ENCODE measurements at regions not wholly inside any gene's neighbourhood (a gene's known extent, or its start where the extent isn't known, plus 50 kb on each side); places are given as distances from the start of the nearest gene placed in this dataset.

DNA sequence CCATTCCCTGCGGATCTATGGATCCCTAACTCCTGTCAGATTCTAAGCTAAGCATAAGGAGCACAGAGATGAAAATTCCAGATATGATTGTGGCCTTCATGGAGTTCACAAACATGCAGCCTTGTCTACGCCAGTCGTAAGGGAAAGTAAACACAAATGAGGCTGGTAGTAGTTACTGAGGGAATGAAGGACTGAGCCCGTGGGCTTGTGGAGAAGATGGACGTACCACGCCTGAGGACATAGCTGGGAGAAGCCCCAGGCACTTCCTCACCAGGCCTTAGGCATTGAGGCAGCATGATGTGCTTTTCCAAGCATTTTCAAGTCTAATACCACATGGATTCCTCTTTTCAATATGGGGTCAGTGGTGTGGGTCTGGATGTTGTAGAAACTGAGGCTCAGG lies 515.2 kb downstream of the BCL11B start (continued):
- TF ChIP-seq, protein P1, sequence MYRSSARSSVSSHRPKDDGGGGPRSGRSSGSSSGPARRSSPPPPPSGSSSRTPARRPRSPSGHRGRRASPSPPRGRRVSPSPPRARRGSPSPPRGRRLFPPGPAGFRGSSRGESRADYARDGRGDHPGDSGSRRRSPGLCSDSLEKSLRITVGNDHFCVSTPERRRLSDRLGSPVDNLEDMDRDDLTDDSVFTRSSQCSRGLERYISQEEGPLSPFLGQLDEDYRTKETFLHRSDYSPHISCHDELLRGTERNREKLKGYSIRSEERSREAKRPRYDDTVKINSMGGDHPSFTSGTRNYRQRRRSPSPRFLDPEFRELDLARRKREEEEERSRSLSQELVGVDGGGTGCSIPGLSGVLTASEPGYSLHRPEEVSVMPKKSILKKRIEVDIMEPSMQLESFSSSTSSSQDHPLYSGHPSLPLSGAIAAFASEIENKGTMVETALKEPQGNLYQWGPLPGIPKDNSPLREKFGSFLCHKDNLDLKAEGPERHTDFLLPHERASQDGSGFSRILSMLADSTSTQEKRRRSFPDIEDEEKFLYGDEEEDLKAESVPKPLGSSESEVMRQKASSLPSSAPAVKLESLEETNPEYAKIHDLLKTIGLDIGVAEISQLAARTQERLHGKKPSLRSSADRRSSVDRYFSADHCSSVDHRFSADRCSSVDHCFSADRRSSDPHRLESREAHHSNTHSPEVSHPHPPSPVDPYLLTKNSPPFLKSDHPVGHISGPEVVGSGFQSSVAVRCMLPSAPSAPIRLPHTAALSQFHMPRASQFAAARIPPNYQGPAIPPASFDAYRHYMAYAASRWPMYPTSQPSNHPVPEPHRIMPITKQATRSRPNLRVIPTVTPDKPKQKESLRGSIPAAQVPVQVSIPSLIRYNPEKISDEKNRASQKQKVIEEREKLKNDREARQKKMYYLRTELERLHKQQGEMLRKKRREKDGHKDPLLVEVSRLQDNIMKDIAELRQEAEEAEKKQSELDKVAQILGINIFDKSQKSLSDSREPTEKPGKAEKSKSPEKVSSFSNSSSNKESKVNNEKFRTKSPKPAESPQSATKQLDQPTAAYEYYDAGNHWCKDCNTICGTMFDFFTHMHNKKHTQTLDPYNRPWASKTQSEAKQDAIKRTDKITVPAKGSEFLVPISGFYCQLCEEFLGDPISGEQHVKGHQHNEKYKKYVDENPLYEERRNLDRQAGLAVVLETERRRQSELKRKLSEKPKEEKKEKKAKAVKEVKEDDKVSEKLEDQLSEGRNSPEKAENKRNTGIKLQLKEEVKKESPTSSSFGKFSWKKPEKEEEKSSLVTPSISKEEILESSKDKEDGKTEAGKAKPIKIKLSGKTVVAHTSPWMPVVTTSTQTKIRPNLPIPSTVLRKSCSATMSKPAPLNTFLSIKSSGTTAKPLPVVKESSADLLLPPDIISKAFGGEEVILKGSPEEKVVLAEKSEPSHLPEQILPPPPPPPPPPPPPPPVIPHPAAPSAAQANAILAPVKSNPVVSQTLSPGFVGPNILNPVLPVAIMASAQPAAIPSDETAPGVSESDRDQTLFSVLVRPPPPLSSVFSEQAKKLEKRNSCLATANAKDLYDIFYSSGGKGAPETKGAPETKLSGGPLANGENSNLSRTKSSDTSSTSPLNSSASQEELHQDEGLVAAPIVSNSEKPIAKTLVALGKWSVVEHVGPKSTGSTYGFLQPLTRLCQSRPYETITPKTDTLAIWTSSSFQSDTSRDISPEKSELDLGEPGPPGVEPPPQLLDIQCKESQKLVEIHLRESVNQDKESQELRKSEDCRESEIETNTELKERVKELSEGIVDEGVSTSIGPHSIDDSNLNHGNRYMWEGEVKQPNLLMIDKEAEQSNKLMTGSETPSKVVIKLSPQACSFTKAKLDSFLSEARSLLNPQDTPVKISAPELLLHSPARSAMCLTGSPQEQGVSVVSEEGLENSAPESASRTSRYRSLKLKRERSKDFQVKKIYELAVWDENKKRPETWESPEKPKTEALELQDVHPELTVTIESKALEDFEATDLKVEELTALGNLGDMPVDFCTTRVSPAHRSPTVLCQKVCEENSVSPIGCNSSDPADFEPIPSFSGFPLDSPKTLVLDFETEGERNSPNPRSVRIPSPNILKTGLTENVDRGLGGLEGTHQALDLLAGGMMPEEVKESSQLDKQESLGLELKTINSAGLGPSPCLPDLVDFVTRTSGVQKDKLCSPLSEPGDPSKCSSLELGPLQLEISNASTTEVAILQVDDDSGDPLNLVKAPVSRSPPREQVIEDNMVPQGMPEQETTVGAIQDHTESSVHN (CRISPR knock-in tag; IDR thresholded peaks at IDR 0.05), result no peak
- TF ChIP-seq ZNF746 (CRISPR knock-in tag; IDR thresholded peaks at IDR 0.05) (no peak), PAF1 (CRISPR knock-in tag; IDR thresholded peaks at IDR 0.05) (no peak), POGK (CRISPR knock-in tag; conservative IDR thresholded peaks at IDR 0.05) (no peak), ZNF747 (CRISPR knock-in tag; IDR thresholded peaks at IDR 0.05; ENCODE audit: borderline replicate concordance) (no peak), RARG (CRISPR knock-in tag; IDR thresholded peaks at IDR 0.05; ENCODE audit: low read depth) (no peak), POGZ (CRISPR knock-in tag; IDR thresholded peaks at IDR 0.05) (no peak), ZNF337 (CRISPR knock-in tag; IDR thresholded peaks at IDR 0.05; ENCODE audit: borderline replicate concordance, low read depth) (no peak), ZMYM4 (CRISPR knock-in tag; IDR thresholded peaks at IDR 0.05) (no peak), PCBP2 (optimal IDR thresholded peaks at IDR 0.05; ENCODE audit: low read depth, low read length, poor library complexity, severe bottlenecking) (no peak)
- TF ChIP-seq, protein P2, sequence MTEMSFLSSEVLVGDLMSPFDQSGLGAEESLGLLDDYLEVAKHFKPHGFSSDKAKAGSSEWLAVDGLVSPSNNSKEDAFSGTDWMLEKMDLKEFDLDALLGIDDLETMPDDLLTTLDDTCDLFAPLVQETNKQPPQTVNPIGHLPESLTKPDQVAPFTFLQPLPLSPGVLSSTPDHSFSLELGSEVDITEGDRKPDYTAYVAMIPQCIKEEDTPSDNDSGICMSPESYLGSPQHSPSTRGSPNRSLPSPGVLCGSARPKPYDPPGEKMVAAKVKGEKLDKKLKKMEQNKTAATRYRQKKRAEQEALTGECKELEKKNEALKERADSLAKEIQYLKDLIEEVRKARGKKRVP (CRISPR knock-in tag; IDR thresholded peaks at IDR 0.05), result no peak
- TF ChIP-seq, protein P3, sequence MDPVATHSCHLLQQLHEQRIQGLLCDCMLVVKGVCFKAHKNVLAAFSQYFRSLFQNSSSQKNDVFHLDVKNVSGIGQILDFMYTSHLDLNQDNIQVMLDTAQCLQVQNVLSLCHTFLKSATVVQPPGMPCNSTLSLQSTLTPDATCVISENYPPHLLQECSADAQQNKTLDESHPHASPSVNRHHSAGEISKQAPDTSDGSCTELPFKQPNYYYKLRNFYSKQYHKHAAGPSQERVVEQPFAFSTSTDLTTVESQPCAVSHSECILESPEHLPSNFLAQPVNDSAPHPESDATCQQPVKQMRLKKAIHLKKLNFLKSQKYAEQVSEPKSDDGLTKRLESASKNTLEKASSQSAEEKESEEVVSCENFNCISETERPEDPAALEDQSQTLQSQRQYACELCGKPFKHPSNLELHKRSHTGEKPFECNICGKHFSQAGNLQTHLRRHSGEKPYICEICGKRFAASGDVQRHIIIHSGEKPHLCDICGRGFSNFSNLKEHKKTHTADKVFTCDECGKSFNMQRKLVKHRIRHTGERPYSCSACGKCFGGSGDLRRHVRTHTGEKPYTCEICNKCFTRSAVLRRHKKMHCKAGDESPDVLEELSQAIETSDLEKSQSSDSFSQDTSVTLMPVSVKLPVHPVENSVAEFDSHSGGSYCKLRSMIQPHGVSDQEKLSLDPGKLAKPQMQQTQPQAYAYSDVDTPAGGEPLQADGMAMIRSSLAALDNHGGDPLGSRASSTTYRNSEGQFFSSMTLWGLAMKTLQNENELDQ (CRISPR knock-in tag; IDR thresholded peaks at IDR 0.05; ENCODE audit: borderline replicate concordance), result no peak

All from HepG2 (cell line).